Trophoblast cell (in vitro differentiated cells and primary cell): ENCODE measurements at regions not wholly inside any gene's neighbourhood (a gene's known extent, or its start where the extent isn't known, plus 50 kb on each side); places are given as distances from the start of the nearest gene placed in this dataset.

Source experiments
- DNase-seq, 2 donors: peaks; one replicate each; pipeline ENCODE4 v3.0.0-alpha.2; 2016
- H2AFZ ChIP-seq: 2 replicates; pipeline ENCODE4 v1.6.1; 2013; ENCODE audit warnings: low read length, moderate library complexity, mild to moderate bottlenecking; ENCODE audit not compliant: insufficient read depth, poor library complexity
- H2AK5ac ChIP-seq: 2 replicates; pipeline ENCODE4 v1.6.1; 2013; ENCODE audit warnings: mild to moderate bottlenecking, low read length
- H2BK120ac ChIP-seq: 2 replicates; pipeline ENCODE4 v1.6.1; 2013; ENCODE audit warnings: low read length, mild to moderate bottlenecking, moderate library complexity; ENCODE audit not compliant: insufficient read depth, poor library complexity
- H2BK12ac ChIP-seq: 2 replicates; pipeline ENCODE4 v1.6.1; 2013; ENCODE audit warnings: mild to moderate bottlenecking, low read length, moderate library complexity
- H2BK5ac ChIP-seq: 2 replicates; pipeline ENCODE4 v1.6.1; 2013; ENCODE audit warnings: low read length, low read depth, moderate library complexity, mild to moderate bottlenecking; ENCODE audit not compliant: poor library complexity
- H3K14ac ChIP-seq: 2 replicates; pipeline ENCODE4 v1.6.1; 2013; ENCODE audit warnings: mild to moderate bottlenecking, low read length
- H3K18ac ChIP-seq: 2 replicates; pipeline ENCODE4 v1.6.1; 2013; ENCODE audit warnings: mild to moderate bottlenecking, low read length
- H3K23ac ChIP-seq: 2 replicates; pipeline ENCODE4 v1.6.1; 2013; ENCODE audit warnings: low read length
- H3K27ac ChIP-seq: 2 replicates; pipeline ENCODE4 v1.5.1; 2013; ENCODE audit warnings: low read depth, mild to moderate bottlenecking, inconsistent platforms, low read length, moderate library complexity
- H3K27me3 ChIP-seq: 2 replicates; pipeline ENCODE4 v1.6.1; 2013; ENCODE audit warnings: inconsistent platforms, mild to moderate bottlenecking, low read length, moderate library complexity; ENCODE audit not compliant: insufficient read depth
- H3K36me3 ChIP-seq, 2 experiments: 1 replicate in 1 of 2; 2 replicates in 1 of 2; pipeline ENCODE4 v1.6.1; 2013; ENCODE audit warnings: low read length in 2 of 2, mild to moderate bottlenecking in 2 of 2, moderate library complexity in 1 of 2; ENCODE audit not compliant: insufficient read depth in 2 of 2, control insufficient read depth in 1 of 2
- H3K4ac ChIP-seq: 2 replicates; pipeline ENCODE4 v1.6.1; 2013; ENCODE audit warnings: low read depth, mild to moderate bottlenecking, low read length, moderate library complexity
- H3K4me1 ChIP-seq, 2 experiments: 1 replicate in 1 of 2; 2 replicates in 1 of 2; pipeline ENCODE4 v1.6.1; 2013; ENCODE audit warnings: low read length in 2 of 2, mild to moderate bottlenecking in 2 of 2, moderate library complexity in 1 of 2; ENCODE audit not compliant: insufficient read depth in 2 of 2, control insufficient read depth in 1 of 2
- H3K4me2 ChIP-seq: 2 replicates; pipeline ENCODE4 v1.6.1; 2013; ENCODE audit warnings: inconsistent platforms, mild to moderate bottlenecking, low read length, moderate library complexity
- H3K4me3 ChIP-seq: 2 replicates; pipeline ENCODE4 v1.5.1; 2013; ENCODE audit warnings: mild to moderate bottlenecking, low read depth, low read length, inconsistent platforms
- H3K79me1 ChIP-seq: one replicate; pipeline ENCODE4 v1.6.1; 2013; ENCODE audit warnings: low read length
- H3K79me2 ChIP-seq: 2 replicates; pipeline ENCODE4 v1.6.1; 2013; ENCODE audit warnings: low read length, mild to moderate bottlenecking; ENCODE audit not compliant: control insufficient read depth, insufficient read depth, poor library complexity
- H3K9ac ChIP-seq: 2 replicates; pipeline ENCODE4 v1.6.1; 2013; ENCODE audit warnings: mild to moderate bottlenecking, low read length
- H3K9me3 ChIP-seq: 2 replicates; pipeline ENCODE4 v1.6.1; 2013; ENCODE audit warnings: low read depth, mild to moderate bottlenecking, control low read depth, inconsistent platforms, low read length; ENCODE audit not compliant: insufficient read depth
- H4K12ac ChIP-seq: 2 replicates; pipeline ENCODE4 v1.6.1; 2013; ENCODE audit warnings: low read depth, mild to moderate bottlenecking, low read length, moderate library complexity
- H4K8ac ChIP-seq: 2 replicates; pipeline ENCODE4 v1.6.1; 2013; ENCODE audit warnings: low read depth, mild to moderate bottlenecking, low read length, moderate library complexity
- H4K91ac ChIP-seq: one replicate; pipeline ENCODE4 v1.6.1; 2013; ENCODE audit warnings: low read depth, mild to moderate bottlenecking, low read length, moderate library complexity
- WGBS: extraction: QIAGEN DNeasy Blood & Tissue Kit; methylation state at CpG from one replicate; pipeline ENCODE4 v1.1.7; 2013; ENCODE audit warnings: missing lambda C conversion rate; ENCODE audit not compliant: insufficient read length, insufficient coverage; ENCODE audit errors: extremely low coverage; 5-methylcytosine and 5-hydroxymethylcytosine counted together

- Histone ChIP-seq H4K12ac (no peak overlapping the region), H3K4me2 (no peak overlapping the region), H3K79me1 (no peaks in the 10 kb centered on the region), H3K9ac (no peak overlapping the region), H4K8ac (no peak overlapping the region), H4K91ac (no peak overlapping the region), H2BK12ac (no peak overlapping the region), H3K27ac (no peak overlapping the region), H3K4me1 (no peaks in the 10 kb centered on the region), H3K18ac (no peak overlapping the region), H3K4me3 (no peak overlapping the region), H2AK5ac (no peak overlapping the region), H2BK120ac (no peak overlapping the region), H3K36me3 (no peaks in the 10 kb centered on the region), H2AFZ (no peak overlapping the region), H3K27me3 (no peaks in the 10 kb centered on the region), H3K14ac (no peak overlapping the region), H3K23ac (peak overlapping the region; percentile 89), H3K9me3 (no peaks in the 10 kb centered on the region), H2BK5ac (no peak overlapping the region), H3K4ac (no peak overlapping the region), H3K79me2 (no peaks in the 10 kb centered on the region)
- no CpG with 5 or more reads among the region's 6 CpGs for WGBS
- no peak for DNase-seq
These were observed 313.4 kb downstream of the SPATA17 start for GRCh38 chr1:217944550-217944949.

GRCh38 chr1:217946511-217946910 lies 315.4 kb downstream of the SPATA17 start:
- Histone ChIP-seq H2AFZ (no peak overlapping the region), H3K18ac (no peak overlapping the region), H3K4me3 (no peak overlapping the region), H3K14ac (no peak overlapping the region), H2BK5ac (no peak overlapping the region), H4K12ac (no peak overlapping the region), H3K27ac (no peak overlapping the region), H3K9ac (no peak overlapping the region), H3K4ac (no peak overlapping the region), H3K36me3 (no peaks in the 10 kb centered on the region), H3K9me3 (peaks cover 3% of the 10 kb centered on the region), H4K8ac (no peak overlapping the region), H2AK5ac (no peak overlapping the region), H3K79me2 (no peaks in the 10 kb centered on the region), H4K91ac (no peak overlapping the region), H2BK120ac (no peak overlapping the region), H3K23ac (no peak overlapping the region), H3K4me1 (no peaks in the 10 kb centered on the region), H3K4me2 (no peak overlapping the region), H2BK12ac (no peak overlapping the region), H3K79me1 (no peaks in the 10 kb centered on the region), H3K27me3 (no peaks in the 10 kb centered on the region)
- DNase-seq, result no peak
- no CpG with 5 or more reads among the region's 8 CpGs for WGBS

DNA sequence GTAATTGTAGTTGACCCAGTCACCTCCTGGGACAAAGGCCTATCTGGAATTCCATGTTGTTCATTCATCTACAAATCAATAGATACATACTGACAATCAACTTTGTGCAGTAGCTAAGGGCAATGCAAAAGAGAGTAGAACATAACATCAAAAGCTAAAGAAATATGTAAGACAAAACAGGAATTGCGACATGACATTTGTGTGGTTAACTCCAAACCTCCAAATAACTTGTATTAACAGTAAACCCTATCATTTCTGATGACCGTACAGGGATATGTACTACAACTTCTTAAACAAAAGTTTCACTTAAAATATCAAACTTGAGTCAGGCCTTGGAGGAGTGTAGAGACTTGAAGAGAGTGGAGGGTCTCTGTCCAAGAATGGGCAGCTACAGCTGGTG lies 317.6 kb downstream of the SPATA17 start:
- Histone ChIP-seq H2BK120ac (no peak overlapping the region), H4K8ac (no peak overlapping the region), H3K79me2 (no peaks in the 10 kb centered on the region), H3K9me3 (peaks cover 3% of the 10 kb centered on the region), H3K4ac (no peak overlapping the region), H3K4me2 (no peak overlapping the region), H2BK12ac (no peak overlapping the region), H3K9ac (no peak overlapping the region), H3K4me3 (no peak overlapping the region), H3K36me3 (no peaks in the 10 kb centered on the region), H3K23ac (no peak overlapping the region), H3K18ac (no peak overlapping the region), H3K4me1 (no peaks in the 10 kb centered on the region), H2AK5ac (no peak overlapping the region), H3K14ac (no peak overlapping the region), H4K12ac (no peak overlapping the region), H4K91ac (no peak overlapping the region), H3K79me1 (no peaks in the 10 kb centered on the region), H3K27me3 (no peaks in the 10 kb centered on the region), H2AFZ (no peak overlapping the region), H2BK5ac (no peak overlapping the region), H3K27ac (no peak overlapping the region)
- DNase-seq, result no peak
- no CpG with 5 or more reads among the region's 2 CpGs for WGBS

GRCh38 chr1:217953330-217953729 lies 322.2 kb downstream of the SPATA17 start:
- H3K36me3 ChIP-seq, result no peaks in the 10 kb centered on the region
- no peak overlapping the region for H4K12ac ChIP-seq
- no peak overlapping the region for H2AK5ac ChIP-seq
- H3K4me2 ChIP-seq, result no peak overlapping the region
- no peak overlapping the region for H3K4me3 ChIP-seq
- H3K79me2 ChIP-seq, result no peaks in the 10 kb centered on the region
- H3K27me3 ChIP-seq, result no peaks in the 10 kb centered on the region
- peaks cover 3% of the 10 kb centered on the region for H3K9me3 ChIP-seq
- no peak overlapping the region for H2BK12ac ChIP-seq
- no peak overlapping the region for H3K18ac ChIP-seq
- no peak overlapping the region for H2BK5ac ChIP-seq
- H3K4ac ChIP-seq, result no peak overlapping the region
- H3K14ac ChIP-seq, result no peak overlapping the region
- H3K27ac ChIP-seq, result no peak overlapping the region
- H3K79me1 ChIP-seq, result no peaks in the 10 kb centered on the region
- no peak overlapping the region for H4K91ac ChIP-seq
- H3K9ac ChIP-seq, result no peak overlapping the region
- no peak for DNase-seq
- H3K23ac ChIP-seq, result no peak overlapping the region
- H2BK120ac ChIP-seq, result no peak overlapping the region
- H4K8ac ChIP-seq, result no peak overlapping the region
- WGBS, result no CpG with 5 or more reads among the region's 2 CpGs
- no peak overlapping the region for H2AFZ ChIP-seq
- no peaks in the 10 kb centered on the region for H3K4me1 ChIP-seq
